Fibroblast of the conjunctiva (primary cell): ENCODE measurements at regions not wholly inside any gene's neighbourhood (a gene's known extent, or its start where the extent isn't known, plus 50 kb on each side); places are given as distances from the start of the nearest gene placed in this dataset.

Experiments
- DNase-seq: peaks from one replicate; pipeline ENCODE4 v3.0.0-alpha.2; 2010; ENCODE audit warnings: low read depth

DNA sequence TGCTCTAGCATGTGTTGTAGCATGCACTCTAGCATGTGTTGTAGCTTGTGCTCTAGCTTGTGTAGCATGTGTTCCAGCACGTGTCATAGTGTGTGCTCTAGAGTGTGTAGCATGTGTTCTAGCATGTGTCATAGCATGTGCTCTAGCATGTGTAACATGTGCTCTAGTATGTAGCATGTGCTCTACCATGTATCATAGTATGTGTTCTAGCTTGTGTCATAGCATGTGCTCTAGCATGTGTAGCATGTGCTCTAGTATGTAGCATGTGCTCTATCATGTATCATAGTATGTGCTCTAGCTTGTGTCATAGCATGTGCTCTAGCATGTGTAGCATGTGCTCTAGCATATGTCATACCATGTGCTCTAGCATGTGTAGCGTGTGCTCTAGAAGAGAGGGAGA lies 255.3 kb downstream of the ICE1 start:
- no peak for DNase-seq

DNA sequence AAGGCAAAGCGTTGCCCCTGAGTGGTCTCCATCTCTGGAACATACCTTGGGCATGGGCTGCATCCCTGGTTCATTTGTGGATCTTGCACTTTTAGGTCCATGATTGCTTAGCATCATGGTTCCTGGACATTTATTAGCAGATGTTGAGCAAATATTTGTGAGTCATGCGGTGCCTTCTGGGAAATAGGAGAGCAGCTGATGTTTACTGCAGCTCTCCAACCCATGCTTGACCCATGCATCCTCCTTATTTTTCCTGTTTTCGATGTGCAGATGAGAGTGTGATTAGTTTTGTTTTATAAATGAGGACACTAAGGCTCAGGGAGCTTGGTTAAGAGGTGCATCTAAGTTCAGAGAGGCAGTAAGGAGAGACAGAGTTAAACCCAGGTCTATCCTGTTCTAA lies 253.7 kb downstream of the ICE1 start:
- DNase-seq: no peak

DNA sequence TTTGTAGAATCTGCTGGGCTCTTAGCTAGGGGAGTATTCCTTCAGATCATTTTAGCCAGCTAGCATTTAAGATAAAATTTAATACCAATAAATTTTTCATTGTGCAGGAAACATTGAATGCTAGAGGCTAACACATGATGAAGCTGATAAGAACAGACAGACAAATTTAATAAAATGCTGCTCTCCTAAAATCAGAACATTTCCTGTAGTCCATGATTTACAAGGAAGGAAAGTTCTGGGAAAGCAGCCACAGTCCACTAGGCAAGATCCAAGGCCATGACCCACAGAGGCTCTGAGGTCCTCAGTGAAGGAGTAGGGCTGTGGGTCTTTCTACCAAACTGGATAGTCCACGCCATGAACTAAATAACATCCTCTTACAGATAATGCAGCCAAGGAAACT lies 253.0 kb downstream of the ICE1 start:
- no peak for DNase-seq

DNA sequence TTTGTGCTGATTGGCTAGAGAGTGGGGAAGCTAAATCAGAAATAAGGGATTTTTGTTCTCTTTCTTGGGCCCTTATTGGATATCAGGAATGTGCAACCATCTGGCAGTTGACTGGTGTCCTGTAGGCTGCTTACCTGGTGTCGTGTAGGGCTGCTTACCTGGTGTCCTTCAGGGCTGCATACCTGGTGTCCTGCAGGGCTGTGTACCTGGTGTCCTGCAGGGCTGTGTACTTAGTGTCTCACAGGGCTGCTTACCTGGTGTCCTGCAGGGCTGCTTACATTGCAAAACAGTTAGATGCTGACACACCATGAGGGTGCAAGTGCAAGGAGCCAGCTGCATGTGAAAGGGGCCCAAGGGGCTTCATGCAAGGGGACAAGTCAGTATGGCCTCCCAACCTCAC lies 249.3 kb downstream of the ICE1 start:
- DNase-seq: no peak

DNA sequence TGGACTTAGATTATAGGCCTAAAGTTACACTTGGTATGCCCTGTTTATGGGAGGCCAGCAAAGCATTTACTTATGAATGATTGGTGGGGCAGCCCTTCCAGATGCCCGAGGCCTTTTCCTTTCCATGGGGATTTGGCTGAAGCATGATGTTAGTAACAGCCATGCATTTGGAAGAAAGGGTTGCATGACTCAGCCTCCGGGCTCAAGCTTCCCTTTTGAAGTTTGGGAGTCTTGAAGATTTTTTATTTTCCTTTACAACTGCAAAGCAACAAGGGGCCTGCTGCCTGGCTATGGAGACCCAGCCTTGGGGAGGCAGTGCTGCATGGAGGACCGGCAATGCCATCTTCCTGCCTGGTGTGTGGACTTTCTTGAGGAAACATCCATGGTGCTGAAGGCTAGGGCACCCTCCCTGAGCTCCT lies 244.7 kb downstream of the ICE1 start:
- DNase-seq: no peak

DNA sequence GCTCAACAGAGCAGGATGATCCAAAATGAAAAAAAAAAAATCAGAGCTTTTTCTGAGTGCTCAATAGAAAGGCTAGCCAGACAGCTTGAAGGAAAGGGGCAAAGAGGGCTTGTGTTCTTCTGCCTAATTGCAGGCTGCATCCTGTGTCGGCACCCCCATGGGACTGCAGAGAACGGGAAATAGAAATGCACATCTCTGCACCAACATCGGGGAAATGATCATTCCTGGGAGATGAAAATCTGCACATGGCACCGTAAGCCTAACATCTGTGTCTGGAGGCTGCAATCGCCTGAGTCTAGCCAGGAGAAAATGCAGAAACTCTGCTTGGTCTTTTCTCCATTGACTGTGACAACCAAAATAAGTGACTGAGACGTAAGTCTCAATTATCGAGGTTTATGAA lies 243.9 kb downstream of the ICE1 start:
- no peak for DNase-seq

DNA sequence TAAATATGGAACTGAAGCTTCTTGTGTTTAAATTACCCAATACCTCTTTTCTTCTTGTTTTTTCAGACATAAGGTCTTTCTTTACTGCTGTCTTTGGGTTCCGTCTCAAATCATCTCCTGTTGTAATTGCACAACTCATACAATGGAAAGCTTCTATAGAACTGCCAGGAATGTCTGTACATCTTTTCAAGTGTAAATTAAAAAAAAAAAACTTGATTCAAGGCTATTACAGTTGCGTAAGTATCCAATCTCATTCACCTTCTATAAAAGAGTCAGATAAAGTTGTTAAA lies 243.5 kb downstream of the ICE1 start:
- DNase-seq: no peak

DNA sequence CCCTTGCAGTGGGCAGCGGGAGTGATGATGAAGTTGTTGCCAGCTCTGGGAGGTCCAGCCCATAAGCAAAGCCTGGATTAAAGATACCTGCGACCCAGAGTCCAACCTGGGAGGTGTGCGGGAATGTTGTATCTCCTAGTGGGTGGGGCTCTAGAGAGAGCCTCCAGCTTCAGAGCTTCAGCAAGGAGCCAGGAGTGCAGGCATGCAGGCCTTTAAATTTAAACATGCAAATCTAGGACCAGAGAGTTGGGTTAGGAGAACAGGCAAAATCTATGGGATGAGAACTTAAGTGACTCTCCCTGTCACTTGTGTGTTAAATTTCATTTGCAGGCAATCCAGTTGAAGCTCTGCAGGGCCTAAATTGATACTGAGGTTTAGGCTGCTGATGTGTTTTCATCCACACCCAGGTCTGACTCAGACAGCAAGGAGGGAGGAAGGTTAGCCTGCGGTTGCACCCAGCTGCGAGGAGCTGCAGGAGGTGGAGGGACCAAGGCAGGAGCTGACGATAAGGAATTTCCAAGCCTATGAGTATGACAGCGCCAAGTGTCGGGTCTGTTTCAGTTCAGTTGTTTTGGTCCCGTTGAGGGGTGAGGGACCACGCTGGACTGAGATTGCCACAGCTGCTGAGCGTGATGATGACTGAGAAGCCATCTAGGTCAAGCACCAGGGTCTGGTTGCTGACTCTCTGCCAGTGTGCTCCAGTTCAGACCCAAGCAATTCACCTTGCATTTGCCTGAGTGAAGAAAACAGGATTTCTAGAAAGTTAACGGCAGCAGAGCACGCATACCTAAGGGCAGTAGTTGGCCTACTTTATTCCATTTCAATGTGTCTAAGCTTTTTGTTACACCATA lies 243.0 kb downstream of the ICE1 start:
- no peak for DNase-seq

DNA sequence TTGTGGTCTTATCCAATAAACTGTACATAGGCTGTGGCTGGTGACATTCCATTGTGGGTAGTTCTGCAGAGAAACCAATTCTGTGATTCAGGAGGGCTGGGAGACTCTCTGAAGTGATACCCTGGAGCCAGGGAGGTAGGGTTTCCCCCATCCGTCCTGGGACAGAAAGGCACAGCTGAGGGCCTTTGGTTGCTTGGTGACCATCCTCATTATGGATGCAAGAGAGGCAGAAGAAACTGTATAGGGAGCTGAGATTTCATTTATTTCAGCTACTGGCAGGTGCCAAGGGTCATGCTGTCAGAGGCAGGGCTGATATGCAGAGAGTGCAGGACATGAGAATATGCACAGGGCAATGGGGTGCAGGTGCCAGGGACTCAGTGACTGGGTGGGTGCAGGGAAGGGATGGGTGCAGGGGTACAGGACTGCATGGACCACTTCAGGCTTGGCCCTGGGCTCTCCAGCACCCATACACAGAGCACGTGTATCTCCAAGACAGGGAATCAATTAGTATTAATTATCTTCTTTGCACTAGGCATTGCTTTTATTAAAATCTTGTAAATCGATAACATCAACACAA lies 236.5 kb downstream of the ICE1 start:
- no peak for DNase-seq

DNA sequence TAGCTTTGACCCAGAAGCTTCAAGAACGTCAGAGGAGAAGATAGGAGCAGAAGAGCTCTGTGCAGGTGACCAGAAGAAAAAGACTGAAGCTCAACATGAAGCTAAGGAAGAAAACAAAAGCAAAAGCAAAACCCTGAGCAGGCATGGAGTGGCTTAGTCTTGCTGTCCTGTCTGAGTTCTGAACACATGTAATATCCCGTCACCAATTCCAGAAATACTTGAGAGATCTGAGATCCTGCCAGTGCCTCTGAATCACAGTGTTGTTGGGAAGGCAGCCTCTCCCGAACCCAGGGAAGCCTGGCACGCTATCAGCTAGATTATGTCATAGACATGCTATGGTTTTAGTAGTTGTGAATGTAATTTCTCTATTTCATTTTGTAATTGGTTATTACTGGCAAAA lies 235.7 kb downstream of the ICE1 start:
- peak; percentile 3 for DNase-seq

DNA sequence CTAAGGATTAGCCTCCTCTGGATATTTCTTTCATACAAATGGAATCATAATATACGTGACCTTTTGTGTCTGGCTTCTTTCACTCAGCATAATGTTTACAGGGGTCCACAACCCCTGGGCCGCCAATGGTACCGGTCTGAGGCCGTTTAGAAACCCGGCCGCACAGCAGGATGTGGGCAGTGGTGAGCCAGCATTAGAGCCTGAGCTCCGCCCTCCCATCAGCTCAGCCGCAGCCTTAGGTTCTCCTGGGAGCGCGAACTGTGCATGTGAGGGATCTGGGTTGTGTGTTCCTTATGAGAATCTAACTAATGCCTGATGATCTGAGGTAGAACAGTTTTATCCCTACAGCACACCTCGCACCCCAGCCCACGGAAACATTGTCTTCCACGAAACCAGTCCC lies 229.7 kb downstream of the ICE1 start:
- DNase-seq: no peak

DNA sequence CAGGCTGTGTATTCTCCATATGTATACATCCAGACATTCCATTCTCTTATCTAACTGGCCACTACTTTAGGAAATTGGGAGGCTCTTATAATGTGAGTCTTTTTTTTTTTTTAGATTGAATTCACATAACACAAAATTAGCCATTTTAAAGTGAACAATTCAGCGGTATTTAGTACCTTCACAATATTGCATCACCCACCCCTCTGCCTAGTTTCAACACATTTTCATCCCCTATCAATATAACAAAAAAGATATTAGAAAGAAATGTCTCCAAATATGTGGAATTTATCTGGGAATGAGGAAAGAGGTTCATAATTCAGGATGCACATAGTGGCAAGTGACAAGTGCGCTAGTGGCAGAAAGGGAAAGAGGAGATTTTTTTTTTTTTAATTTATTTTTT lies 228.5 kb downstream of the ICE1 start:
- no peak for DNase-seq

DNA sequence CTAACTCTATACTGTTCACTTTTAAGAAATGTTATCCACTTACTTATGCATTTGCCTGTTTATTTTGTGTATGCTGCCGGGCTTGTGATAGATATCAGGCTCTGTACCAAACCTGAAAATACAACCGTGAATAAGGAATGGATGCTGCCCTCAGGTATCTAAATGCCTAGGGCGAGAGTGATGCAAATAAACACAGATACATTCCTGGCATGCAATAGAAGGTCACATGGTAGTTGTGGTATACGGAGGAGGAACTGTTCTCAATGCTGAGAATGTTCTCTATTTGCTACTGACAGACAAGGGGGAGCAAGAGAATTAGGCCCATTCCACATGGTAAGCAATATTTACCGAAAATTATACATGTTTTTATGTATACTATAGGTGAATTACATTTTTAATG lies 227.8 kb downstream of the ICE1 start:
- DNase-seq: no peak

DNA sequence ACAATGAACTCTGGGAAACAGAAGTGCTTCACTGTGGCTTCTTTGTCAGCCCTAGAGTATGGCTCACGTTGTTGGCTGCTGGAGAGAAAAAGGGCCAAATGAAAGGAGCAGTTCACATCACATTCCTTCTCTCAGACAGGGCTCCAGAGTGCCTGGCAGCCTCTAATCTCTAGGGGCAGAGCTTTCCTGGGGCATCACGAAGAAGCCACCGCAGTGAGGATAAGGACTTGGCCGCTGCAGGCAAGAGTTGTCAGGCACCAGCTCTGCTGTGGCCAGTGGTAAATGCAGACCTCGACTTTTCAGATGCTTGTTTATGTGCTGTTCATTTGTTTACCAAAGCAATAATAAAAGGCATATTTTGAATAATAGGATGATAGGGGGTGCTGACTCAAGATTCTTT lies 227.2 kb downstream of the ICE1 start:
- DNase-seq: no peak

DNA sequence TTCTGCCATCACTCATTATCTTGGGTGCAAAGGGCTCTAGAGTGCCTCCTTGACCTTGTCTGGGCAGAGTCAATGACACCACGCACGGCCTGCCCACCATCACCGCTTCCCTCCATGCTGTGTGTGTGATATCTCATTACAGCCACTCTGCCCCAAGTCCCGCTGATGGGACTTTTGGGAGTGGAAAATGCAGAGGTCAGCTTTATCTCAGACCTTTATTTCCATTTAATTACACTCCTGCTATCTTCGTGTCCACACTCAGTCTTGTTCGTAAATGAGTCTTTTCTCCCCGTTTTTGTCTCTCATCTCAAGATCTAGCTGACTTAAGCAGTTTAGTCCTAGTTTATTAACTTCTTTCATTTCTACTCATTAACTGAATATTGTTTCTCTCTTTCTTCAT lies 226.2 kb downstream of the ICE1 start:
- DNase-seq: no peak

DNA sequence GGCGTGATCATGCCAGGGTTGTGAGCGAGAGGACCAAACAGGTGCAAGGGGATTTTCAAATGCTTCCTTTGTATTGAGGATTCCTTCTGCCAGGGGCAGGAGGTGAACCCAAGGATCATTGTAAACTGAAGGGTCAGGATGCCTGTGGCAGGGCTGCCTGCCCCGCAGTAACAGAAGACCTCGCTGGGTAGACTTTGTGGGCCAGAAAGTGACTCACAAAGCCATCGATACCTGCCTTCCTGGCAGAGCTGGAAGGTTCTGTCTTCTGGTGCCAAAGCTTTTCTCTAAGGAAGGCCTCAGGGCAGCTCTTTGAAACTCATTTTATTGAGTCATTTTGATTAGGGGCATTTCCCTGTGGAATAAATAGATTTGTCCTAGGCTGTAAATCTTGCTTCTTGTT lies 223.4 kb downstream of the ICE1 start:
- no peak for DNase-seq

DNA sequence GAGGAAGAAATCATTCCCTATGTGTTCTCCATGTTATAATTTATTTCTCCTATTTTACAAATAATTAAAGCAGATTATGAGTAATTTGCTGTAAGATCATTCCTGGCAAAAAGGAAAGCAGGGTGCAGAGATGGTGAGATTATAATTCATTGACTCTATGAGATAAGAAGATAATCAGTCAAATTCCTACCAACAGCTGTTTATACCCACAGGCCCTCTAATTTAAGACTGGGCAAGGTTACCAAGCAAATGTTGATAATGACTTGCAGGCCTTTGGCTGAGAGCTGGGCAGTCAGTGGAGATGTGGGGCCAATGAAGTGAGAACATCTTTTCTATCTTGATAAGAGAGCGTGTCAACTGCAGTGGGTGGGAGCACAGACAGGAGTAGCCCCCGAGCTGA lies 222.7 kb downstream of the ICE1 start:
- no peak for DNase-seq

DNA sequence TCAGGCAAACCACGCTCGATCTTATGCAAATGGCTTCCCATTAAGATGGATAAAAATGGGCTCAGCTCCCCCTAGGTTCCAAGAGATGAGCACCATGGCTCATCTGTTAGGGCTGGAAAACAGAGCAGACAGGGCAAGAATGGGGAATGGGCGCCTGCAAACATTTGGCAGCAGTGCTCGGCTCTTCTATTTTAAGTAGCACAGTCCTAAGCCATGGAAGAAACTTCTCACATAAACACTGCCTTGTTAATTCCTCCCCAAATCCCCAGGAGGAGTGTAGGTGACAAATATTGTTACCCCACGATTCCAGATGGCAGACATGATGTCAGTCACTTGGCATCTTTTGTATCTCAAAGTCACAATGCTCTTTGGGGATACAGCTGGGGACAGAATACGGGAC lies 221.8 kb downstream of the ICE1 start:
- no peak for DNase-seq

DNA sequence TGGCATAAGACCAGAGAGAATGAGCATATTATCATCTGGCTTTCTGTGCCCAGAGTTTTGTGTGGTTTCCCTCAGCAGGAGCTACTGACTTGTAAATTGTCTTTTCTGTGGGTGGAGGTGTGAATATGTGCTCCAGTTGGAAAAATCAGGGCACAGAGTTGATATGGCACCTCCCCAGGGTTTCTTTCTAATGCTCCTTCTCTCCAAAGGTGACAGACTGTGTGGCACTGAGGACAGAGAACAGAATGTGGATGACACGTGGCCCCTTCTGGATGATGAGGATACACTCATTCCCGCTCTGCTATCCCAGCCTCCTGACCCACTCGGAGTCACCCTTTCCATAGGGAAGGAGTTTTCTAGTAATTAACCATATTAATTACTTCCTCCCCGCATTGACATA lies 221.0 kb downstream of the ICE1 start:
- no peak for DNase-seq

DNA sequence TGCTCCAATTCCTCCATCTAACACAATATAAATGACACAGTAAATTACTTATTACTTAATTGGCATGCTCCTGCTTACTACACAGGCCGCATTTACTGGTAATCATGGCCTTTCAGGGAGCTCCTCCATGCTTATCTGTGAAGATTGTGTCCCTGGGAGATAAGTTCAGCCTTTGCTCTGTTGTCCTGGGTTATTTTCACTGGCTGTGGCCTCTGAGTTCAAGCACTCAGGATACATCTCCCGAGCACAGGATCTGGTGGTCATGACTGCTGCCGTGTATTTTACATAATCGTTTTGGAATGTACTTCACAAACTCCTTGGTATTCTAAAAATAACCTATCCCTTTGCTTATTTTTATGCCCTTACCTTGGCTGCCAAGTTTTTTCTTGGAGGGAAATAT lies 215.7 kb downstream of the ICE1 start:
- DNase-seq: no peak

DNA sequence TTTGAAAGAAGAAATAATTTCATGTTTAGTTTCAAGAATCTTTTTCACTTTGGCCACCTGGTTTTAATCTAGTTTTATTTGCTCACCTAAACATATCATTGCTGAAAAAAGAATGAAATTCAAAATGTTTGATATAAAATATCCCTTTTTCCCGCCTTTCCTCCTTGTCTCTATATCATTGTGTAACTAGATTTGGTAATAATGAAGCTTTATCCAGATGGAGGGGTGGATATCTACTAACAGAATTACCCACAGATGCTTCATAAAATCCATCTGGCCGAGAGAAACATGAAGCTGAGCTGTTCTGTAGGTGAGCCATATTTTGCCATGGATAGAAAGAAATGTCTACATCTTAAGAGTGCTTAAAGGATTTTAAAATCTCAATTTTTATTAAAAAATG lies 214.7 kb downstream of the ICE1 start:
- no peak for DNase-seq

DNA sequence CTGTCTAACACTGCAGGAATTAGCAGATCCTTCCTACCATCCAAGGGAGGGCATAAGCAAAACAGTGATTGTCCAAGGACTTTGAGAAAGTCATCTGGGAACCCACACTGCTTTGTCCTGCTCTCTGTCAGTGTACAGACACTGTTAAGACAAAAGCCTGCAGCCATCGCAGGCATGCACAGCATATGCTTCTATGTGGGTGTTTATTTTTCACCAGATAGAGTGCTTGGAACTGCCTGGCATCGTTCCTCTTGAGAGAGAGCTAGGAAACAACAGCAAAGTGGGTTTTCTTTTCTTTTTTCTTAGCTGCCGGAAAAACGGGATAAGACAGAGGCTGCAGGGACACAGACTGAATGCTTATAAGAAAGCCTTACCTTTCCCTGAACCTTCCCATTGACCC lies 212.3 kb downstream of the ICE1 start:
- DNase-seq: no peak

DNA sequence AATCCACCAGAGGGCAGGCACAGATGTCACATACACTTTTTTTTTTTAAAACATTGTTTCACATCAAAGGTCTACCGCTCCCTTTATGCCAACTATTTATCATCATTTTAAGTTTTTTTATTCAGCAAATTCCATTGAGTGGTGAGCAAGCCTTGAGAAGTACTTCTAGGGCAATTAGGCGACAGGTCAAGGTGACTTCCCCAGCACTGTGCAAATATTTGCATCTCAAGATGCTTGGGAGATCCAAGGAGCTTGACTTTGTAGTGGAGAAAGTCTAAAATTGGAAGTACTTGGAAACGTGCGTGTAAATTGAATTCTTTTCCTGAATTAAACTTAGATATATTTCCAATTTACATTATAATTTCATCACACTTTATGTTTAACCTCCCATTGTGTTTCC lies 211.1 kb downstream of the ICE1 start:
- DNase-seq: no peak

DNA sequence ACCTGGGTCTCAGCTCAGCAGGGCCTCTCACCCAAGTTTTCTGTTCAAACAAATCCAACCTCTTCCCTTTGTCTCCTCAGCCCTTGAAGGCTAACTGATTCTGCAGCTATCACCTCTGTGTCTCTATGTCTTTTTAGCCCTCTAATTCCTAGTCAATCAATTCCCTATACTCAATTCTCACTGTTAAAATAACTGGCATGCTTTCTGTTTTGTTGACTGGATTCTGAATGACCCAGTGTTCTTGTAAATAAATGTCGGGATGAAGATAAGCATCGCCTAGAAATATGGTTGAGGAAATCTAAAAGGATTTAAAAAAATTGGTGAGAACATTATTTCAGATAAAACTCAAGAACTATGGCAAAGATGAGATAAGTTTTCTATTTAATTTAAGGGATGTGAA lies 210.2 kb downstream of the ICE1 start:
- DNase-seq: no peak
